ENCODE measurements at regions not wholly inside any gene's neighbourhood (a gene's known extent, or its start where the extent isn't known, plus 50 kb on each side); places are given as distances from the start of the nearest gene placed in this dataset.

- Histone ChIP-seq H3K9me3 (no peaks in the 10 kb centered on the region), H3K36me3 (no peaks in the 10 kb centered on the region), H3K4me1 (ENCODE audit: insufficient read depth) (peaks cover 7% of the 10 kb centered on the region), H3K4me3 (no peak overlapping the region), H3K27ac (no peak overlapping the region), H3K27me3 (no peaks in the 10 kb centered on the region)
- WGBS, 3 donors, result 81 to 93% (median 92%) methylated on average over 5 of the region's 5 CpGs
- TF ChIP-seq CTCF (IDR thresholded peaks at IDR 0.05) (no peak), POLR2A (IDR thresholded peaks at IDR 0.05) (no peak)
- no peak for DNase-seq
- intact Hi-C loops (cut with DNase I), result no loop called here
Observed at GRCh38 chr2:41985573-41986095, 62.2 kb upstream of the PKDCC start.

- 76 to 85% (median 84%) methylated on average over 3 of the region's 3 CpGs for WGBS, 3 donors
- no peaks in the 10 kb centered on the region for H3K36me3 ChIP-seq
- intact Hi-C loops (cut with DNase I), result loop anchor here in 1 of 4 donors (2.0 kb wide), 1 partner anchor 21 kb away; no protein-coding TSS in a partner anchor
- peak overlapping the region in 1 of 2 donors; percentile 32 for H3K27ac ChIP-seq
- DNase-seq, result no peak
- no peaks in the 10 kb centered on the region for H3K27me3 ChIP-seq
- no peak overlapping the region for H3K4me3 ChIP-seq
- no peak for TF ChIP-seq POLR2A (IDR thresholded peaks at IDR 0.05)
- no peak for TF ChIP-seq CTCF (IDR thresholded peaks at IDR 0.05)
- no peak for TF ChIP-seq EP300 (IDR thresholded peaks at IDR 0.05)
- no peaks in the 10 kb centered on the region for H3K9me3 ChIP-seq
- H3K4me1 ChIP-seq (ENCODE audit: insufficient read depth), result peaks cover 9% of the 10 kb centered on the region
Observed at GRCh38 chr2:41989501-41990180, 58.2 kb upstream of the PKDCC start.

GRCh38 chr2:41990245-41990644 is 57.6 kb upstream of the PKDCC start:
- Histone ChIP-seq H3K27ac (peak overlapping the region in 1 of 2 donors; percentile 32), H3K9me3 (no peaks in the 10 kb centered on the region), H3K36me3 (no peaks in the 10 kb centered on the region), H3K4me3 (no peak overlapping the region), H3K4me1 (ENCODE audit: insufficient read depth) (peaks cover 9% of the 10 kb centered on the region), H3K27me3 (no peaks in the 10 kb centered on the region)
- intact Hi-C loops (cut with DNase I), result no loop called here
- TF ChIP-seq CTCF (IDR thresholded peaks at IDR 0.05) (no peak), POLR2A (IDR thresholded peaks at IDR 0.05) (no peak), EP300 (IDR thresholded peaks at IDR 0.05) (no peak)
- DNase-seq, result peak in 1 of 5 donors; percentile 31
- WGBS, 3 donors, result 7 to 14% (median 7%) methylated on average over 4 of the region's 4 CpGs

GRCh38 chr2:41990688-41991087 is 57.1 kb upstream of the PKDCC start:
- Histone ChIP-seq H3K9me3 (no peaks in the 10 kb centered on the region), H3K4me1 (ENCODE audit: insufficient read depth) (peaks cover 9% of the 10 kb centered on the region), H3K27ac (no peak overlapping the region), H3K36me3 (no peaks in the 10 kb centered on the region), H3K27me3 (no peaks in the 10 kb centered on the region), H3K4me3 (no peak overlapping the region)
- intact Hi-C loops (cut with DNase I), result no loop called here
- WGBS, 3 donors, result 17 to 25% (median 23%) methylated on average over 4 of the region's 4 CpGs
- DNase-seq, result peak in 2 of 5 donors; percentile 32 to 54
- TF ChIP-seq EP300 (IDR thresholded peaks at IDR 0.05) (no peak), CTCF (IDR thresholded peaks at IDR 0.05) (no peak), POLR2A (IDR thresholded peaks at IDR 0.05) (no peak)
